HepG2 (cell line): ENCODE measurements at regions not wholly inside any gene's neighbourhood (a gene's known extent, or its start where the extent isn't known, plus 50 kb on each side); places are given as distances from the start of the nearest gene placed in this dataset.

Experiments used
- CEBPZ ChIP-seq: IDR thresholded peaks from 2 replicates; pipeline ENCODE4 v1.6.1; 2012; ENCODE audit warnings: low read length, improper control_type of control experiment
- CENPBD1 ChIP-seq: sonication (generic); formaldehyde crosslinking; IDR thresholded peaks from 2 replicates; pipeline ENCODE4 v1.8.0; 2022; ENCODE audit warnings: missing genetic modification reagents, low read depth, mild to moderate bottlenecking, borderline replicate concordance
- FOXA1 ChIP-seq, 2 experiments: fragments of 450-650 bp in 1 of 2; sonication (generic) in 1 of 2; formaldehyde crosslinking in 1 of 2; IDR thresholded peaks; 2 replicates each; pipeline versions ENCODE4 v1.4.0 to v1.6.1; 2016 to 2020; ENCODE audit warnings: missing genetic modification reagents in 1 of 2
- KLF16 ChIP-seq, 2 experiments: sonication (generic) in 1 of 2; formaldehyde crosslinking in 1 of 2; IDR thresholded peaks; 2 replicates each; pipeline versions ENCODE4 v1.6.1 to v1.8.0; 2016 to 2023; ENCODE audit warnings: missing genetic modification reagents in 2 of 2, missing compliant biosample characterization in 1 of 2
- TP53 ChIP-seq: sonication (generic); formaldehyde crosslinking; conservative IDR thresholded peaks from 2 replicates; pipeline ENCODE4 v1.4.0; 2020; ENCODE audit warnings: missing genetic modification reagents
- ZNF414 ChIP-seq: sonication (generic); formaldehyde crosslinking; IDR thresholded peaks from 2 replicates; pipeline ENCODE4 v1.5.0; 2020; ENCODE audit warnings: missing genetic modification reagents
- ZNF687 ChIP-seq: sonication (generic); formaldehyde crosslinking; IDR thresholded peaks from 2 replicates; pipeline ENCODE4 v1.5.1; 2020; ENCODE audit warnings: mild to moderate bottlenecking, missing genetic modification reagents, moderate library complexity
- TF ChIP-seq, protein P1 (sequence below): sonication (generic); formaldehyde crosslinking; IDR thresholded peaks from 2 replicates; pipeline ENCODE4 v1.4.0; 2020; ENCODE audit warnings: mild to moderate bottlenecking, missing genetic modification reagents
- TF ChIP-seq, protein P2 (sequence below): sonication (generic); formaldehyde crosslinking; IDR thresholded peaks from 2 replicates; pipeline ENCODE4 v1.4.0; 2020; ENCODE audit warnings: mild to moderate bottlenecking, missing genetic modification reagents

DNA sequence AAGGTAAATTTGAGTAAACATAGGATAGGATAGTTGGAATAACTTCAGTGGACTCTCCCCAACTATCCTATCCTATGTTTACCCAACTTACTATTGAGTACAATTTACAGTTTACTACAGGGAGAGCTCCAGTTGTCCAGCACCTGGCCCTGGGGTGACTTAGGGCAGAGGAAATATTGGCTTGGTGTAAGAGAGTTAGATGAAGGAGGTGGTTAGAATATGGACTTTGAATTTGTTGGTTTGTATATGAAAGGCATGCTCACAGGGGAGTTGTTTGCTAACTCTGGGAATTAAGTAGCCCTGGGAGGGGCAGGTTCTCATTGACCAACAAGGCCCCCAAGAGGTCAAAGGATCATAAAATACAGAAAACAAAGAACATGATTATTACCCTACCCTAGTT, 497.7 kb downstream of the ARL4A start (continued):
- TF ChIP-seq ZNF687 (CRISPR knock-in tag) (no peak), ZNF414 (CRISPR knock-in tag) (no peak), FOXA1 (IDR thresholded peaks at IDR 0.05) (peak; percentile 58), FOXA1 (CRISPR knock-in tag; IDR thresholded peaks at IDR 0.05) (peak; percentile 80), KLF16 (CRISPR knock-in tag; IDR thresholded peaks at IDR 0.05) (peak in 1 of 2 experiments; percentile 62; a peak in 1 of 4 replicates), TP53 (CRISPR knock-in tag) (no peak), CEBPZ (no peak), CENPBD1 (CRISPR knock-in tag) (no peak)
- TF ChIP-seq, protein P1, sequence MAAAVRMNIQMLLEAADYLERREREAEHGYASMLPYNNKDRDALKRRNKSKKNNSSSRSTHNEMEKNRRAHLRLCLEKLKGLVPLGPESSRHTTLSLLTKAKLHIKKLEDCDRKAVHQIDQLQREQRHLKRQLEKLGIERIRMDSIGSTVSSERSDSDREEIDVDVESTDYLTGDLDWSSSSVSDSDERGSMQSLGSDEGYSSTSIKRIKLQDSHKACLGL, result no peak
- TF ChIP-seq, protein P2, sequence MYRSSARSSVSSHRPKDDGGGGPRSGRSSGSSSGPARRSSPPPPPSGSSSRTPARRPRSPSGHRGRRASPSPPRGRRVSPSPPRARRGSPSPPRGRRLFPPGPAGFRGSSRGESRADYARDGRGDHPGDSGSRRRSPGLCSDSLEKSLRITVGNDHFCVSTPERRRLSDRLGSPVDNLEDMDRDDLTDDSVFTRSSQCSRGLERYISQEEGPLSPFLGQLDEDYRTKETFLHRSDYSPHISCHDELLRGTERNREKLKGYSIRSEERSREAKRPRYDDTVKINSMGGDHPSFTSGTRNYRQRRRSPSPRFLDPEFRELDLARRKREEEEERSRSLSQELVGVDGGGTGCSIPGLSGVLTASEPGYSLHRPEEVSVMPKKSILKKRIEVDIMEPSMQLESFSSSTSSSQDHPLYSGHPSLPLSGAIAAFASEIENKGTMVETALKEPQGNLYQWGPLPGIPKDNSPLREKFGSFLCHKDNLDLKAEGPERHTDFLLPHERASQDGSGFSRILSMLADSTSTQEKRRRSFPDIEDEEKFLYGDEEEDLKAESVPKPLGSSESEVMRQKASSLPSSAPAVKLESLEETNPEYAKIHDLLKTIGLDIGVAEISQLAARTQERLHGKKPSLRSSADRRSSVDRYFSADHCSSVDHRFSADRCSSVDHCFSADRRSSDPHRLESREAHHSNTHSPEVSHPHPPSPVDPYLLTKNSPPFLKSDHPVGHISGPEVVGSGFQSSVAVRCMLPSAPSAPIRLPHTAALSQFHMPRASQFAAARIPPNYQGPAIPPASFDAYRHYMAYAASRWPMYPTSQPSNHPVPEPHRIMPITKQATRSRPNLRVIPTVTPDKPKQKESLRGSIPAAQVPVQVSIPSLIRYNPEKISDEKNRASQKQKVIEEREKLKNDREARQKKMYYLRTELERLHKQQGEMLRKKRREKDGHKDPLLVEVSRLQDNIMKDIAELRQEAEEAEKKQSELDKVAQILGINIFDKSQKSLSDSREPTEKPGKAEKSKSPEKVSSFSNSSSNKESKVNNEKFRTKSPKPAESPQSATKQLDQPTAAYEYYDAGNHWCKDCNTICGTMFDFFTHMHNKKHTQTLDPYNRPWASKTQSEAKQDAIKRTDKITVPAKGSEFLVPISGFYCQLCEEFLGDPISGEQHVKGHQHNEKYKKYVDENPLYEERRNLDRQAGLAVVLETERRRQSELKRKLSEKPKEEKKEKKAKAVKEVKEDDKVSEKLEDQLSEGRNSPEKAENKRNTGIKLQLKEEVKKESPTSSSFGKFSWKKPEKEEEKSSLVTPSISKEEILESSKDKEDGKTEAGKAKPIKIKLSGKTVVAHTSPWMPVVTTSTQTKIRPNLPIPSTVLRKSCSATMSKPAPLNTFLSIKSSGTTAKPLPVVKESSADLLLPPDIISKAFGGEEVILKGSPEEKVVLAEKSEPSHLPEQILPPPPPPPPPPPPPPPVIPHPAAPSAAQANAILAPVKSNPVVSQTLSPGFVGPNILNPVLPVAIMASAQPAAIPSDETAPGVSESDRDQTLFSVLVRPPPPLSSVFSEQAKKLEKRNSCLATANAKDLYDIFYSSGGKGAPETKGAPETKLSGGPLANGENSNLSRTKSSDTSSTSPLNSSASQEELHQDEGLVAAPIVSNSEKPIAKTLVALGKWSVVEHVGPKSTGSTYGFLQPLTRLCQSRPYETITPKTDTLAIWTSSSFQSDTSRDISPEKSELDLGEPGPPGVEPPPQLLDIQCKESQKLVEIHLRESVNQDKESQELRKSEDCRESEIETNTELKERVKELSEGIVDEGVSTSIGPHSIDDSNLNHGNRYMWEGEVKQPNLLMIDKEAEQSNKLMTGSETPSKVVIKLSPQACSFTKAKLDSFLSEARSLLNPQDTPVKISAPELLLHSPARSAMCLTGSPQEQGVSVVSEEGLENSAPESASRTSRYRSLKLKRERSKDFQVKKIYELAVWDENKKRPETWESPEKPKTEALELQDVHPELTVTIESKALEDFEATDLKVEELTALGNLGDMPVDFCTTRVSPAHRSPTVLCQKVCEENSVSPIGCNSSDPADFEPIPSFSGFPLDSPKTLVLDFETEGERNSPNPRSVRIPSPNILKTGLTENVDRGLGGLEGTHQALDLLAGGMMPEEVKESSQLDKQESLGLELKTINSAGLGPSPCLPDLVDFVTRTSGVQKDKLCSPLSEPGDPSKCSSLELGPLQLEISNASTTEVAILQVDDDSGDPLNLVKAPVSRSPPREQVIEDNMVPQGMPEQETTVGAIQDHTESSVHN, result no peak
